ENCODE measurements at regions not wholly inside any gene's neighbourhood (a gene's known extent, or its start where the extent isn't known, plus 50 kb on each side); places are given as distances from the start of the nearest gene placed in this dataset.

DNA sequence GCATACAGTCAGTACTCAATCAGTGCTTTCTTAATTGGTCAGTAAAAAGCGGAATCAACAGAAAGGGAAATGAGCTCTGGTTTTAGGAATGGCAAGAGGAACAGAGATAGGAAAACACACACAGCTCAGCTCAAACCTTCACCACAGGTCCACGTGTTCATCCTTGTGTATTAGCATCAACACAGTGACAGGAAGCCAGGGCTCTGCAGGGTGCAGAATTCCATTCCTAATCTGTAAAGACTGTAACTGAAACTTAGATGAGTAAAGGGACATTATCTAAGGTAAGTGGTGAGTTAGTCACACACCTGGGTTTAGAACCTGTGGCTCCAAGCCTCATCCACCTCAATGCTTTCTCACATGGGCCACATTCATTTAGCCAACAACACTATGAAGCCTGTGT is 1242.2 kb upstream of the TMEM132C start:
- no peak overlapping the region for H2AFZ ChIP-seq (ENCODE audit: insufficient read depth, low read depth, low read length, poor library complexity, severe bottlenecking)
- H3K27ac ChIP-seq (ENCODE audit: low read length in 2 of 2): no peak overlapping the region
- DNase-seq (no peak), ATAC-seq (ENCODE audit: low read depth) (no peak)
- H3K4me1 Mint-ChIP-seq: no peaks in the 10 kb centered on the region
- H3K9me3 Mint-ChIP-seq (ENCODE audit: insufficient read depth): peaks cover 5% of the 10 kb centered on the region
- H3K27me3 ChIP-seq (replicated peaks in 1 of 4; ENCODE audit: control extremely low read depth in 1 of 4, control insufficient read depth in 3 of 4, insufficient read depth in 4 of 4, low read length in 3 of 4): no peaks in the 10 kb centered on the region
- no peak overlapping the region for H3K4me3 Mint-ChIP-seq
- TF ChIP-seq, protein P1, sequence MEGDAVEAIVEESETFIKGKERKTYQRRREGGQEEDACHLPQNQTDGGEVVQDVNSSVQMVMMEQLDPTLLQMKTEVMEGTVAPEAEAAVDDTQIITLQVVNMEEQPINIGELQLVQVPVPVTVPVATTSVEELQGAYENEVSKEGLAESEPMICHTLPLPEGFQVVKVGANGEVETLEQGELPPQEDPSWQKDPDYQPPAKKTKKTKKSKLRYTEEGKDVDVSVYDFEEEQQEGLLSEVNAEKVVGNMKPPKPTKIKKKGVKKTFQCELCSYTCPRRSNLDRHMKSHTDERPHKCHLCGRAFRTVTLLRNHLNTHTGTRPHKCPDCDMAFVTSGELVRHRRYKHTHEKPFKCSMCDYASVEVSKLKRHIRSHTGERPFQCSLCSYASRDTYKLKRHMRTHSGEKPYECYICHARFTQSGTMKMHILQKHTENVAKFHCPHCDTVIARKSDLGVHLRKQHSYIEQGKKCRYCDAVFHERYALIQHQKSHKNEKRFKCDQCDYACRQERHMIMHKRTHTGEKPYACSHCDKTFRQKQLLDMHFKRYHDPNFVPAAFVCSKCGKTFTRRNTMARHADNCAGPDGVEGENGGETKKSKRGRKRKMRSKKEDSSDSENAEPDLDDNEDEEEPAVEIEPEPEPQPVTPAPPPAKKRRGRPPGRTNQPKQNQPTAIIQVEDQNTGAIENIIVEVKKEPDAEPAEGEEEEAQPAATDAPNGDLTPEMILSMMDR (IDR thresholded peaks at IDR 0.05): no peak
- no peak for TF ChIP-seq EZH2 (IDR thresholded peaks at IDR 0.05; ENCODE audit: borderline replicate concordance, insufficient read depth, low read depth, low read length, poor library complexity, severe bottlenecking)
- no peak overlapping the region for H3K27ac Mint-ChIP-seq
- intact Hi-C loops (cut with micrococcal nuclease): no loop called here
- CTCF ChIA-PET: no interaction called here
- no peak overlapping the region for H3K4me2 ChIP-seq (replicated peaks; ENCODE audit: low read depth, low read length, poor library complexity, severe bottlenecking)
- POLR2A ChIA-PET: no interaction called here
- H3K9ac ChIP-seq (ENCODE audit: low read length): no peak overlapping the region
- no peaks in the 10 kb centered on the region for H3K27me3 Mint-ChIP-seq
- no peak overlapping the region for H3K4me3 ChIP-seq (ENCODE audit: control extremely low read depth in 1 of 5, extremely low read depth in 1 of 5, insufficient read depth in 1 of 5, low read depth in 2 of 5, low read length in 4 of 5)
- H3K9me3 ChIP-seq (ENCODE audit: control extremely low read depth in 1 of 3, control insufficient read depth in 2 of 3, insufficient read depth in 1 of 3, low read length in 2 of 3): peaks cover 0 to 4% (median 0%) of the 10 kb centered on the region in 3 donors
- H3K4me1 ChIP-seq (ENCODE audit: control insufficient read depth in 2 of 2, insufficient read depth in 2 of 2, low read length in 2 of 2): no peaks in the 10 kb centered on the region
- no peaks in the 10 kb centered on the region for H3K79me2 ChIP-seq (ENCODE audit: control insufficient read depth, insufficient read depth, low read length)
- no peaks in the 10 kb centered on the region for H4K20me1 ChIP-seq (ENCODE audit: control insufficient read depth, insufficient read depth, low read length, poor library complexity, severe bottlenecking)
- WGBS (ENCODE audit: insufficient coverage): no CpG with 5 or more reads among the region's 2 CpGs
- H3K36me3 ChIP-seq (replicated peaks in 1 of 2; ENCODE audit: control extremely low read depth in 1 of 2, control insufficient read depth in 1 of 2, extremely low read depth in 1 of 2, insufficient read depth in 2 of 2, low read length in 1 of 2): no peaks in the 10 kb centered on the region

DNA sequence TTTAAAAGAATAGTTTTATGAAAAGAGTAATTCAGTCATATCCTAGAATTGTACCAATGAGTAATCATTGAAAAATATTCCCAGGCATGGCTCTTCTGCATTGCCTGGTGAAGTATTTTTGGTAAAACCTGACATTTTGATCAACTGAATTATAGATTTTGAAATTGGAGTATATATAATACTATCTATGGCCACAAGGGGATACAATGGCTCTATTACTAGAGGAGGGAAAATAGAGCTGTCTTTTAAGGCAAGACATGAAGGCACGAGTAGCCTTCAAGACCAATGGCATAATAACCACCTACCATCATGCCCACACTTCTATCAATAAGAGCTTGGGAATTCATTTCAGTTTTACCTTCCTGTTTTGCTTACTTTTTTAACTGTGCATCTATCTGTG is 1241.4 kb upstream of the TMEM132C start:
- intact Hi-C loops (cut with micrococcal nuclease): no loop called here
- no peaks in the 10 kb centered on the region for H3K4me1 Mint-ChIP-seq
- Histone ChIP-seq H3K79me2 (ENCODE audit: control insufficient read depth, insufficient read depth, low read length) (no peaks in the 10 kb centered on the region), H3K27ac (ENCODE audit: low read length in 2 of 2) (no peak overlapping the region), H3K9me3 (ENCODE audit: control extremely low read depth in 1 of 3, control insufficient read depth in 2 of 3, insufficient read depth in 1 of 3, low read length in 2 of 3) (peaks cover 0 to 4% (median 0%) of the 10 kb centered on the region in 3 donors), H4K20me1 (ENCODE audit: control insufficient read depth, insufficient read depth, low read length, poor library complexity, severe bottlenecking) (no peaks in the 10 kb centered on the region), H3K27me3 (replicated peaks in 1 of 4; ENCODE audit: control extremely low read depth in 1 of 4, control insufficient read depth in 3 of 4, insufficient read depth in 4 of 4, low read length in 3 of 4) (no peaks in the 10 kb centered on the region), H2AFZ (ENCODE audit: insufficient read depth, low read depth, low read length, poor library complexity, severe bottlenecking) (no peak overlapping the region), H3K4me3 (ENCODE audit: control extremely low read depth in 1 of 5, extremely low read depth in 1 of 5, insufficient read depth in 1 of 5, low read depth in 2 of 5, low read length in 4 of 5) (no peak overlapping the region), H3K4me2 (replicated peaks; ENCODE audit: low read depth, low read length, poor library complexity, severe bottlenecking) (no peak overlapping the region), H3K36me3 (replicated peaks in 1 of 2; ENCODE audit: control extremely low read depth in 1 of 2, control insufficient read depth in 1 of 2, extremely low read depth in 1 of 2, insufficient read depth in 2 of 2, low read length in 1 of 2) (no peaks in the 10 kb centered on the region), H3K9ac (ENCODE audit: low read length) (no peak overlapping the region), H3K4me1 (ENCODE audit: control insufficient read depth in 2 of 2, insufficient read depth in 2 of 2, low read length in 2 of 2) (no peaks in the 10 kb centered on the region)
- H3K27ac Mint-ChIP-seq: no peak overlapping the region
- H3K4me3 Mint-ChIP-seq: no peak overlapping the region
- ChIA-PET POLR2A (no interaction called here), CTCF (no interaction called here)
- H3K9me3 Mint-ChIP-seq (ENCODE audit: insufficient read depth): peaks cover 5% of the 10 kb centered on the region
- H3K27me3 Mint-ChIP-seq: no peaks in the 10 kb centered on the region
- no peak for TF ChIP-seq EZH2 (IDR thresholded peaks at IDR 0.05; ENCODE audit: borderline replicate concordance, insufficient read depth, low read depth, low read length, poor library complexity, severe bottlenecking)
- TF ChIP-seq, protein P1 (IDR thresholded peaks at IDR 0.05): no peak
- no CpG with 5 or more reads among the region's 1 CpG for WGBS (ENCODE audit: insufficient coverage)
- DNase-seq (no peak), ATAC-seq (ENCODE audit: low read depth) (no peak)

Data from B cell (primary cell).